BLaER1 treated with 17β-estradiol and CSF1 and Interleukin-3, amounts not matched to agents 10 nM and 100 nM (cell line): ENCODE measurements at regions not wholly inside any gene's neighbourhood (a gene's known extent, or its start where the extent isn't known, plus 50 kb on each side); places are given as distances from the start of the nearest gene placed in this dataset.
A peak's percentile ranks its signal among the peaks of the same experiment; 100 is the strongest.

Source experiments
- H3K27ac ChIP-seq, 11 experiments: shearing (Covaris generic); formaldehyde crosslinking; 2 replicates each; pipeline ENCODE4 v1.8.1; 2022
- H3K27me3 ChIP-seq, 11 experiments: shearing (Covaris generic); formaldehyde crosslinking; 2 replicates each; pipeline ENCODE4 v1.8.1; 2022
- H3K36me3 ChIP-seq, 11 experiments: shearing (Covaris generic); formaldehyde crosslinking; 2 replicates each; pipeline ENCODE4 v1.8.1; 2022
- H3K4me1 ChIP-seq, 10 experiments: shearing (Covaris generic); formaldehyde crosslinking; 2 replicates each; pipeline ENCODE4 v1.8.1; 2022
- H3K4me2 ChIP-seq, 11 experiments: shearing (Covaris generic); formaldehyde crosslinking; 2 replicates each; pipeline ENCODE4 v1.8.1; 2022
- H3K4me3 ChIP-seq, 10 experiments: shearing (Covaris generic); formaldehyde crosslinking; 2 replicates each; pipeline ENCODE4 v1.8.1; 2022
- H3K9ac ChIP-seq, 11 experiments: shearing (Covaris generic); formaldehyde crosslinking; 2 replicates each; pipeline ENCODE4 v1.8.1; 2022
- H3K9me3 ChIP-seq, 11 experiments: shearing (Covaris generic); formaldehyde crosslinking; replicated peaks in 1 of 11; 2 replicates each; pipeline ENCODE4 v1.8.1; 2022
- H4K20me1 ChIP-seq, 11 experiments: shearing (Covaris generic); formaldehyde crosslinking; 2 replicates each; pipeline ENCODE4 v1.8.1; 2022
- Cebpa-rat ChIP-seq, 11 experiments: shearing (Covaris generic); IDR thresholded peaks; 2 replicates each; pipeline ENCODE4 v1.8.1; 2022

DNA sequence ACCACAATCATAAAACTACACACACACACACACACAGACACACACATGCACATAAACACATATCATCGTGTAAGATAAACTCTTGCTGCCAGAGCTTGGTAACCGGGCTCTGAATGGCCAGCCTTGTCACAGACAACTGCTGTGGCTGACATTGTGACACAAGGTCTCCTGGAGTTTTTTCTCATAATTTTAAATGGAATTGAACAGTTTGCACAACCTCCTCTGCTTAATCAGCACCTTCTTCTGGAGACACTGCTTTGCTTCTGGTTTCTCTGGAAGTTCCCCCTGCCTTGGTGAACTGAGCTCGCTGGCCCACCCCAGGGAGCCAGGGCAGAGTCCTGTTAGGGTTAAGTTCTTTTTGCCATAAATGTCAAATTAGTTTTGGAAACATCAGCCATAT, 115.4 kb downstream of the UTP18 start:
- Histone ChIP-seq H3K9ac (peak overlapping the region in 1 of 11 experiments; percentile 64; a peak in 1 of 22 replicates), H3K36me3 (no peaks in the 10 kb centered on the region), H3K9me3 (peaks cover 0 to 15% (median 6%) of the 10 kb centered on the region in 11 experiments; a peak in 5 of 22 replicates), H4K20me1 (no peaks in the 10 kb centered on the region), H3K4me3 (no peak overlapping the region), H3K4me1 (peaks cover 8 to 50% (median 22%) of the 10 kb centered on the region in 10 experiments; a peak in 19 of 20 replicates), H3K4me2 (peak overlapping the region in 3 of 11 experiments; percentile 80 to 94 (median 89); a peak in 6 of 22 replicates), H3K27me3 (no peaks in the 10 kb centered on the region), H3K27ac (peak overlapping the region in 3 of 11 experiments; percentile 64 to 80 (median 71); a peak in 5 of 22 replicates)
- peak in 1 of 11 experiments; percentile 29; a peak in 1 of 22 replicates for TF ChIP-seq Cebpa-rat (IDR thresholded peaks at IDR 0.05)

- Histone ChIP-seq H3K27ac (peak overlapping the region in 2 of 11 experiments; percentile 71 to 80; a peak in 1 of 22 replicates), H3K4me2 (peak overlapping the region in 3 of 11 experiments; percentile 80 to 94 (median 89); a peak in 4 of 22 replicates), H3K4me1 (peaks cover 6 to 56% (median 20%) of the 10 kb centered on the region in 10 experiments; a peak in 19 of 20 replicates), H3K9ac (no peak overlapping the region), H3K9me3 (peaks cover 0 to 14% (median 6%) of the 10 kb centered on the region in 11 experiments; a peak in 5 of 22 replicates), H3K36me3 (no peaks in the 10 kb centered on the region), H3K4me3 (no peak overlapping the region), H4K20me1 (no peaks in the 10 kb centered on the region), H3K27me3 (no peaks in the 10 kb centered on the region)
- no peak for TF ChIP-seq Cebpa-rat (IDR thresholded peaks at IDR 0.05)
These were observed 116.4 kb downstream of the UTP18 start for GRCh38 chr17:51376739-51377138.

- Histone ChIP-seq H3K4me3 (no peak overlapping the region), H3K36me3 (no peaks in the 10 kb centered on the region), H3K27ac (peak overlapping the region in 1 of 11 experiments; percentile 12; a peak in 1 of 22 replicates), H3K9me3 (no peaks in the 10 kb centered on the region), H3K4me2 (peak overlapping the region in 1 of 11 experiments; percentile 71; a peak in 2 of 22 replicates), H3K27me3 (no peaks in the 10 kb centered on the region), H3K9ac (no peak overlapping the region), H4K20me1 (no peaks in the 10 kb centered on the region), H3K4me1 (peaks cover 0 to 25% (median 0%) of the 10 kb centered on the region in 10 experiments; a peak in 6 of 20 replicates)
- no peak for TF ChIP-seq Cebpa-rat (IDR thresholded peaks at IDR 0.05)
These were observed 120.9 kb downstream of the UTP18 start for GRCh38 chr17:51381262-51381661.

DNA sequence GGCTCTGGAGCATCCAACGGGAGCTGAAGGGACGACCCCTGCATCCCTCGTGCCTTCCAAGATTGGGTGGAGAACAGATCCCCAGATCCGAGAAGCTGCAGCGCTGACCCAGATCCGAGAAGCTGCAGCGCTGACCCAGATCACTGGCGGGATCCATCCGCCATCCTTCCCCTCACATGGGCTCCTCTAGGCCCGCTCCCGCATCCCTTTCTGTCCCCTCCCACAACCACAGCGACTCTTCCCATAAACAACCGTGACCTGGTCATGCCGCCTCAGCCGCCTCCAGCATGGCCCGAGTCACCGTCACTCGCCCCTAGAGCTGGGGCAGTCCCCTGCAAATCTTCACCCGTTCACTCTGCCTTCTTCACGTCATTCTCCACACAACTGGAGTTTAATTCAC, 124.9 kb downstream of the UTP18 start:
- Histone ChIP-seq H4K20me1 (no peaks in the 10 kb centered on the region), H3K27ac (no peak overlapping the region), H3K36me3 (no peaks in the 10 kb centered on the region), H3K9me3 (no peaks in the 10 kb centered on the region), H3K4me2 (no peak overlapping the region), H3K4me1 (peaks cover 0 to 26% (median 0%) of the 10 kb centered on the region in 10 experiments; a peak in 4 of 20 replicates), H3K4me3 (no peak overlapping the region), H3K27me3 (no peaks in the 10 kb centered on the region), H3K9ac (no peak overlapping the region)
- TF ChIP-seq Cebpa-rat (IDR thresholded peaks at IDR 0.05): no peak

- Histone ChIP-seq H3K27ac (no peak overlapping the region), H4K20me1 (no peaks in the 10 kb centered on the region), H3K4me2 (peak overlapping the region in 1 of 11 experiments; percentile 17; a peak in 1 of 22 replicates), H3K9ac (no peak overlapping the region), H3K4me3 (no peak overlapping the region), H3K9me3 (no peaks in the 10 kb centered on the region), H3K36me3 (no peaks in the 10 kb centered on the region), H3K4me1 (peaks cover 0 to 11% (median 0%) of the 10 kb centered on the region in 10 experiments; a peak in 2 of 20 replicates), H3K27me3 (no peaks in the 10 kb centered on the region)
- no peak for TF ChIP-seq Cebpa-rat (IDR thresholded peaks at IDR 0.05)
These were observed 127.2 kb downstream of the UTP18 start for GRCh38 chr17:51387582-51387981.

- no peak for TF ChIP-seq Cebpa-rat (IDR thresholded peaks at IDR 0.05)
- no peak overlapping the region for H3K27ac ChIP-seq
- no peak overlapping the region for H3K4me3 ChIP-seq
- H3K9me3 ChIP-seq: no peaks in the 10 kb centered on the region
- 0 out of 20 replicates have a peak, but pooled peaks cover 0 to 8% (median 0%) of the 10 kb centered on the region in 10 experiments for H3K4me1 ChIP-seq
- H3K27me3 ChIP-seq: no peaks in the 10 kb centered on the region
- no peak overlapping the region for H3K4me2 ChIP-seq
- H4K20me1 ChIP-seq: no peaks in the 10 kb centered on the region
- no peaks in the 10 kb centered on the region for H3K36me3 ChIP-seq
- no peak overlapping the region for H3K9ac ChIP-seq
These were observed 127.6 kb downstream of the UTP18 start for GRCh38 chr17:51387986-51388385.

DNA sequence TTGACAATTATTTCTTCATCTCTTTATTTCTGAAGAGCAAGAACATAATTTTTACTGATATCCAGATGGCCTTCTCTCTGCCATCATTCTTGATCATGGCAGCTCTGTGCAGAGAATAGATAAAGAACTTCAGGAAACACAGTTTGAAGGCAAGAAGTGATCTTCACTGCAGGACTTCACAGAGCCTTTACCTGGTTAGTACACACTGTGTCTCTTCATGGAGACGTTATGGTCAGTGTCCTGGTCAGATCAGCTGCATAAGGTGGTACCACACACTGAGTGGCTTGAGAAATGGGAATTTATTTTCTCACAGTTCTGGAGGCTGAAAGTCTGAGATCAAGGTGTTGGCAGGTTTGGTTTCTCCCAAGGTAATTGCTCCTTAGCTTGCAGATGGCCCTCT, 129.5 kb downstream of the UTP18 start:
- no peak for TF ChIP-seq Cebpa-rat (IDR thresholded peaks at IDR 0.05)

GRCh38 chr17:51391982-51392654, 131.8 kb downstream of the UTP18 start:
- Histone ChIP-seq H4K20me1 (no peaks in the 10 kb centered on the region), H3K27me3 (no peaks in the 10 kb centered on the region), H3K4me3 (no peak overlapping the region), H3K9me3 (no peaks in the 10 kb centered on the region), H3K4me2 (no peak overlapping the region), H3K4me1 (0 out of 20 replicates have a peak, but pooled peaks cover 0 to 7% (median 0%) of the 10 kb centered on the region in 10 experiments), H3K36me3 (no peaks in the 10 kb centered on the region), H3K9ac (no peak overlapping the region), H3K27ac (no peak overlapping the region)
- no peak for TF ChIP-seq Cebpa-rat (IDR thresholded peaks at IDR 0.05)

More for the DNA sequence above, 129.5 kb downstream of the UTP18 start:
- Histone ChIP-seq H3K9me3 (no peaks in the 10 kb centered on the region), H3K4me3 (no peak overlapping the region), H3K27me3 (no peaks in the 10 kb centered on the region), H3K4me2 (no peak overlapping the region), H3K36me3 (no peaks in the 10 kb centered on the region), H3K4me1 (0 out of 20 replicates have a peak, but pooled peaks cover 0 to 8% (median 0%) of the 10 kb centered on the region in 10 experiments), H3K9ac (no peak overlapping the region), H4K20me1 (no peaks in the 10 kb centered on the region), H3K27ac (no peak overlapping the region)

GRCh38 chr17:51395621-51396020, 135.3 kb downstream of the UTP18 start:
- H3K9me3 ChIP-seq: no peaks in the 10 kb centered on the region
- no peak for TF ChIP-seq Cebpa-rat (IDR thresholded peaks at IDR 0.05)
- no peaks in the 10 kb centered on the region for H3K36me3 ChIP-seq
- H3K4me2 ChIP-seq: no peak overlapping the region
- H3K27me3 ChIP-seq: no peaks in the 10 kb centered on the region
- no peak overlapping the region for H3K4me3 ChIP-seq
- H3K27ac ChIP-seq: no peak overlapping the region
- peaks cover 0 to 18% (median 0%) of the 10 kb centered on the region in 10 experiments; a peak in 2 of 20 replicates for H3K4me1 ChIP-seq
- no peak overlapping the region for H3K9ac ChIP-seq
- H4K20me1 ChIP-seq: no peaks in the 10 kb centered on the region
